OCI-M1 (cell line): ENCODE measurements at regions not wholly inside any gene's neighbourhood (a gene's known extent, or its start where the extent isn't known, plus 50 kb on each side); places are given as distances from the start of the nearest gene placed in this dataset.

Source experiments
- DNase-seq: peaks from one replicate; lab custom pipeline; 2025; lab: John Stamatoyannopoulos, UW

- no peak for DNase-seq
Measured at GRCh38 chr1:162921311-162921710, 60.3 kb upstream of the CCDC190 start.

- no peak for DNase-seq
Measured at GRCh38 chr1:162919034-162919433, 58.1 kb upstream of the CCDC190 start.

DNA sequence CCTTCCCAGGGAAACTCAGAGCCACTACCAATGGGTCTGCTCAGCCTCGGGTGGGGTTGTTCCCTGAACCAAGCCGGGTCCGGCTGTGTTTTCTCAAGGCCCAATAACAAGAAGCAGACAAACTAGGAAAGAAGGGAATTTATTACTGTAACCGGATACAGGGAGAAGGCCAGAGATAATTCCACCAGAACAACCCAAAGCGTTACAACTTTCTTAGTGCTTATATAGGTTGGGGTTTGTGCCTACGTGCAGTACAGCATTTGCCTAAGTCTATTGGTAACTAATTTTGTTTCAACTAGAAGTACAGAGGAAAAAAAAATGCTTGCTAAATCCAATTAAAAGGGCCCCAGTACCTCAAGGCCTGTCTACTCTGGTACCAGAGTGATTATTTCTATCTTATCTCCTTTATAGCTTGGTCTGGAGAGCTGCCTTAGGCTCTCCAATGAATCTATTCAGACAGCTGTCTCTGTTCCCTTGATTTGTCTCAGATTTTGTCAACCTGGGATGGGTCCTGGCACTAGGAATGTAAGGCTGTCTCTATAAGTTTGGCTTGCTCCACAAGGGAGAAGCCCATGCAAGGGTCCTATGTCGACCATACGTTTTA lies 57.3 kb upstream of the CCDC190 start:
- no peak for DNase-seq

DNA sequence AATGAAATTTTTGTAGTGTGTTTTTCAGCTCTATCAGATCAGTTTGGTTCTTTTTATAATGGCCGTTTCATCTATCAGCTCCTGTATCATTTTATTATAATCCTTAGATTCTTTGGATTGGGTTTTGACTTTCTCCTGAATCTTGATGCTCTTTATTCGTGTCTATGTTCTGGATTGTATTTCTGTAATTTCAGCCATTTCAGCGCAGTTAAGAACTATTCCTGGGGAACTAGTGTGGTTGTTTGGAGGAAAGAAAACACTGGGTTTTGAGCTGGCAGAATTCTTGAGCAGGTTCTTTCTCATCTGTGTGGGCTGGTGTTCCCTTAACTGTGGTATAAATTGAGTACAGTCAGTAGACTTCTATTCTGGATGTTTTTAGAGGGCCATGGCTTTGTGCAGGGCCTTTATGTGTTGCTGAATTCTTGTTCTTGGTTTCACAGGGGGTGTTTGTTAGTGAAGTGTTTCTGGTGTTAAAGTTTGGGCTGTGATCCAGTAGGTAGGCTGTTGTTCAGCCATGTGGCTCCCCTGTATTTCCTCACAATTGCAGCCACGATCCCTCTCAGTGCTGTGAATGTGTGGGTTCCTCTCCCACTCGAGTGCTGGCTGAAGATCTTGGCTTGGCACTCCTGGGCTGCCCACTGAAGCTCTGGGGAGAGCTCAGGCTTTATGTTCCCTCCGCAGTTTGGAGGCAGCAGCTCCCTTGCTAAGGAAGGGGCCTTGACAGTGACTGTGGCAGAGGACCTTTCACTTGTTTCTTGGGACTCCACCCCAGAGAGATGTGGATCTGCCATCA lies 56.0 kb upstream of the CCDC190 start:
- DNase-seq = no peak

- DNase-seq = no peak
Measured at GRCh38 chr1:162916407-162916806, 55.4 kb upstream of the CCDC190 start.

GRCh38 chr1:162914601-162915000 lies 53.6 kb upstream of the CCDC190 start:
- no peak for DNase-seq

- DNase-seq = no peak
Measured at GRCh38 chr1:162913345-162913744, 52.4 kb upstream of the CCDC190 start.

- DNase-seq = no peak
Measured at GRCh38 chr1:162912061-162912667, 51.2 kb upstream of the CCDC190 start.
